DND-41 (cell line): ENCODE measurements at regions not wholly inside any gene's neighbourhood (a gene's known extent, or its start where the extent isn't known, plus 50 kb on each side); places are given as distances from the start of the nearest gene placed in this dataset.

Source experiments
- ATAC-seq: fragments of 200-7000 bp; cut with Tn5 transposase; 3 replicates; pipeline ENCODE4 v1.9.1; 2021; ENCODE audit warnings: low read depth; ENCODE audit not compliant: insufficient read depth
- DNase-seq: peaks from one replicate; pipeline ENCODE4 v3.0.0-alpha.2; 2020
- H2AFZ ChIP-seq: 2 replicates; pipeline ENCODE4 v1.6.0; 2012; ENCODE audit warnings: low read depth, low read length
- H3K27ac ChIP-seq: 2 replicates; pipeline ENCODE4 v1.5.1; 2012; ENCODE audit warnings: low read length, inconsistent platforms
- H3K27me3 ChIP-seq: fragments of 200-600 bp; sonication (generic); 2 replicates; pipeline ENCODE4 v1.6.0; 2012; ENCODE audit warnings: low read length, mild to moderate bottlenecking, inconsistent platforms; ENCODE audit not compliant: insufficient read depth, poor library complexity
- H3K36me3 ChIP-seq: 2 replicates; pipeline ENCODE4 v1.5.1; 2012; ENCODE audit warnings: low read length, inconsistent platforms; ENCODE audit not compliant: insufficient read depth
- H3K4me1 ChIP-seq: 2 replicates; pipeline ENCODE4 v1.5.1; 2012; ENCODE audit warnings: mild to moderate bottlenecking, low read length; ENCODE audit not compliant: insufficient read depth
- H3K4me2 ChIP-seq: 2 replicates; pipeline ENCODE4 v1.6.0; 2012; ENCODE audit warnings: mild to moderate bottlenecking, moderate library complexity, low read length, inconsistent platforms; ENCODE audit not compliant: insufficient read depth
- H3K4me3 ChIP-seq, 2 experiments: fragments of 200-600 bp in 1 of 2; shearing (Covaris generic) in 1 of 2; 2 replicates each; pipeline ENCODE4 v1.5.1; 2012 to 2016; ENCODE audit warnings: inconsistent platforms in 2 of 2, low read length in 2 of 2, mild to moderate bottlenecking in 2 of 2, low read depth in 1 of 2, moderate library complexity in 1 of 2
- H3K79me2 ChIP-seq: 2 replicates; pipeline ENCODE4 v1.6.0; 2012; ENCODE audit warnings: low read length, inconsistent platforms; ENCODE audit not compliant: insufficient read depth
- H3K9ac ChIP-seq: 2 replicates; pipeline ENCODE4 v1.6.0; 2012; ENCODE audit warnings: low read depth, mild to moderate bottlenecking, inconsistent platforms, low read length, moderate library complexity
- H3K9me3 ChIP-seq: 2 replicates; pipeline ENCODE4 v1.5.1; 2012; ENCODE audit warnings: low read length, moderate library complexity, mild to moderate bottlenecking, inconsistent platforms; ENCODE audit not compliant: insufficient read depth, severe bottlenecking
- H4K20me1 ChIP-seq: 2 replicates; pipeline ENCODE4 v1.6.0; 2012; ENCODE audit warnings: low read length; ENCODE audit not compliant: insufficient read depth
- EZH2 ChIP-seq: IDR thresholded peaks from 3 replicates; pipeline ENCODE4 v1.6.1; 2012; ENCODE audit warnings: borderline replicate concordance, low read depth, mild to moderate bottlenecking, moderate library complexity, low read length, inconsistent platforms; ENCODE audit not compliant: severe bottlenecking
- TF ChIP-seq, protein P1 (sequence below): IDR thresholded peaks from 2 replicates; pipeline ENCODE4 v1.5.1; 2012; ENCODE audit warnings: borderline replicate concordance, low read length, moderate library complexity, mild to moderate bottlenecking; ENCODE audit not compliant: poor library complexity, severe bottlenecking; ENCODE audit errors: extremely low read depth

- Histone ChIP-seq H3K9me3 (no peaks in the 10 kb centered on the region), H3K27me3 (peaks cover 3% of the 10 kb centered on the region), H3K9ac (no peak overlapping the region), H3K27ac (no peak overlapping the region), H3K4me2 (no peak overlapping the region), H3K79me2 (no peaks in the 10 kb centered on the region), H3K4me3 (no peak overlapping the region), H3K36me3 (no peaks in the 10 kb centered on the region), H3K4me1 (no peaks in the 10 kb centered on the region), H2AFZ (no peak overlapping the region), H4K20me1 (no peaks in the 10 kb centered on the region)
- TF ChIP-seq, protein P1, sequence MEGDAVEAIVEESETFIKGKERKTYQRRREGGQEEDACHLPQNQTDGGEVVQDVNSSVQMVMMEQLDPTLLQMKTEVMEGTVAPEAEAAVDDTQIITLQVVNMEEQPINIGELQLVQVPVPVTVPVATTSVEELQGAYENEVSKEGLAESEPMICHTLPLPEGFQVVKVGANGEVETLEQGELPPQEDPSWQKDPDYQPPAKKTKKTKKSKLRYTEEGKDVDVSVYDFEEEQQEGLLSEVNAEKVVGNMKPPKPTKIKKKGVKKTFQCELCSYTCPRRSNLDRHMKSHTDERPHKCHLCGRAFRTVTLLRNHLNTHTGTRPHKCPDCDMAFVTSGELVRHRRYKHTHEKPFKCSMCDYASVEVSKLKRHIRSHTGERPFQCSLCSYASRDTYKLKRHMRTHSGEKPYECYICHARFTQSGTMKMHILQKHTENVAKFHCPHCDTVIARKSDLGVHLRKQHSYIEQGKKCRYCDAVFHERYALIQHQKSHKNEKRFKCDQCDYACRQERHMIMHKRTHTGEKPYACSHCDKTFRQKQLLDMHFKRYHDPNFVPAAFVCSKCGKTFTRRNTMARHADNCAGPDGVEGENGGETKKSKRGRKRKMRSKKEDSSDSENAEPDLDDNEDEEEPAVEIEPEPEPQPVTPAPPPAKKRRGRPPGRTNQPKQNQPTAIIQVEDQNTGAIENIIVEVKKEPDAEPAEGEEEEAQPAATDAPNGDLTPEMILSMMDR: no peak
- no peak for TF ChIP-seq EZH2
- ATAC-seq (no peak), DNase-seq (no peak)
Observed at GRCh38 chr20:22773344-22773743, 189.0 kb upstream of the FOXA2 start.

DNA sequence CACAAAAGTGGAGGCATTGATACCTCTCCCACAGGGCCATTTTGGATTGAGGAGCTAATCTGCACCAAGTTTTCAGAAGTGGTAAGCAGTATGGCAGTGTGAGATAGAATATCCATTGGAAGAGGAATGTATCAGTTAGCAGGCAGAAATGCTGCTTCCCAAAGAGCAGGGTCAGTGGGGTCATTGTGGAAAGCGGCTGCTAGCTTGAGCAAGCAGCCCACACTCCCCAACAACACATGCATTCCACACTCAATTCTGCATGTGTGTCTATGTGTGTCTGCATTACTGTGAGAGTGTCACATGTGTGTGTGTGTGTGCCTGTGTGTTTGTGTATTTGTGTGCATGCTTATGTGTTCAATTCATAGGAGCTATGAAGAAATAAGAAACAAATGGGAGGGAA is 190.9 kb upstream of the FOXA2 start:
- ATAC-seq (no peak), DNase-seq (no peak)
- TF ChIP-seq EZH2: no peak
- TF ChIP-seq, protein P1: no peak
- Histone ChIP-seq H3K9me3 (no peaks in the 10 kb centered on the region), H2AFZ (no peak overlapping the region), H3K36me3 (no peaks in the 10 kb centered on the region), H3K27me3 (peaks cover 3% of the 10 kb centered on the region), H3K4me2 (no peak overlapping the region), H3K27ac (no peak overlapping the region), H3K4me3 (no peak overlapping the region), H3K79me2 (no peaks in the 10 kb centered on the region), H3K9ac (no peak overlapping the region), H3K4me1 (no peaks in the 10 kb centered on the region), H4K20me1 (no peaks in the 10 kb centered on the region)

DNA sequence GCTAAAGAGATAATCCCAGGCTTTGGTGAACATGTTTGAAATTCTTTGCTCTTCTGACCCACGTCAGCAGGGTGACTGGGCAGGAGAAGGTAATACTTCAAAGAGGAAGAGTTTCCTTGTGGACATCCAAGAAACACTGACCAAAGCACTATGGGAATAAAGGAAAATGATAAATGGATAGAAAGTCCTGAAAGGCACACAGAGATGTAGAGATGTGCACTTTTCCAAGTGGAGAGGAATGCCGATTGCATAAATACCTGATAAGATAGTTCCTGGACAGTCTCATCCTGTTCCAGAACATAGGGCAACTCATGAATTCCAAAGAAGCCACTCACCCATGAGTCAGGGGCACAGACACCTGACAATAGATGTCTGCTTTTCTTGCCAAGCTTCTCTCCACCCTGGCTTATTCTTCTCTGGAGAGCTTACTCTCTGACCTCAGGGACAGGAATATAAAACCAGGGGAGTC is 191.3 kb upstream of the FOXA2 start:
- no peaks in the 10 kb centered on the region for H3K79me2 ChIP-seq
- ATAC-seq (no peak), DNase-seq (no peak)
- H3K4me3 ChIP-seq: no peak overlapping the region
- no peak overlapping the region for H3K9ac ChIP-seq
- H3K27me3 ChIP-seq: no peaks in the 10 kb centered on the region
- no peak overlapping the region for H2AFZ ChIP-seq
- TF ChIP-seq, protein P1: no peak
- TF ChIP-seq EZH2: no peak
- H3K4me1 ChIP-seq: no peaks in the 10 kb centered on the region
- no peak overlapping the region for H3K27ac ChIP-seq
- H3K9me3 ChIP-seq: no peaks in the 10 kb centered on the region
- no peaks in the 10 kb centered on the region for H3K36me3 ChIP-seq
- no peak overlapping the region for H3K4me2 ChIP-seq
- no peaks in the 10 kb centered on the region for H4K20me1 ChIP-seq

DNA sequence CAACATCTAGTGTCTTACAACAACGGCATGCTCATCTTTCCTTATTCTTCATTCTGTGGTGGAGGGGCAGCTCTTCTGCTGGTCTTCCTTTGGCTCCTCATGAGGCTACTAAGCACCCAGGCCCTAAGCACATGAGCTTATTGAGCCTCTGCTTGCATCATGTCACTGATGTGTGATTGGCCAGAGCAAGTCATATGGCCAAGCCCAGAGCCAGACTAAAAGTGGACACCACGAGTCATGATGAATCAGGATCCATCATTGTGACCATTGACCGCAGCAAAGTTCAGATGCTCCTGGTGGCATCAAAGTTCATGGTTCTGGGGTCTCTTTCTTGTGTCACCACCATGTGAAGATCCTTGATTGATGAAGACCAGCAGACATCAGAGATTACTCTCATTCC is 192.0 kb upstream of the FOXA2 start:
- H3K36me3 ChIP-seq: no peaks in the 10 kb centered on the region
- no peaks in the 10 kb centered on the region for H3K79me2 ChIP-seq
- no peak overlapping the region for H3K4me2 ChIP-seq
- DNase-seq (no peak), ATAC-seq (no peak)
- no peak overlapping the region for H3K4me3 ChIP-seq
- no peak overlapping the region for H3K27ac ChIP-seq
- no peaks in the 10 kb centered on the region for H3K9me3 ChIP-seq
- H3K4me1 ChIP-seq: no peaks in the 10 kb centered on the region
- H3K27me3 ChIP-seq: no peaks in the 10 kb centered on the region
- H2AFZ ChIP-seq: no peak overlapping the region
- TF ChIP-seq, protein P1: no peak
- TF ChIP-seq EZH2: no peak
- H4K20me1 ChIP-seq: no peaks in the 10 kb centered on the region
- no peak overlapping the region for H3K9ac ChIP-seq
